WERI-Rb-1 (cell line): ENCODE measurements at regions not wholly inside any gene's neighbourhood (a gene's known extent, or its start where the extent isn't known, plus 50 kb on each side); places are given as distances from the start of the nearest gene placed in this dataset.

Source experiments
- DNase-seq: peaks from one replicate; pipeline ENCODE4 v3.0.0-alpha.2; 2020
- H3K27ac ChIP-seq: fragments of 250-450 bp; sonication (Bioruptor Pico); 2 replicates; pipeline ENCODE4 v1.5.1; 2020; ENCODE audit warnings: mild to moderate bottlenecking, moderate library complexity
- H3K27me3 ChIP-seq: fragments of 250-450 bp; sonication (Bioruptor Pico); 2 replicates; pipeline ENCODE4 v1.5.1; 2021; ENCODE audit warnings: mild to moderate bottlenecking, low read depth, moderate library complexity; ENCODE audit not compliant: insufficient read depth, severe bottlenecking
- H3K36me3 ChIP-seq: fragments of 250-450 bp; sonication (Bioruptor Pico); 2 replicates; pipeline ENCODE4 v1.5.1; 2020; ENCODE audit warnings: mild to moderate bottlenecking, moderate library complexity
- H3K4me3 ChIP-seq: 2 replicates; pipeline ENCODE4 v1.5.1; 2011; ENCODE audit warnings: low read depth, mild to moderate bottlenecking, control low read depth, low read length
- H3K9me3 ChIP-seq: fragments of 250-450 bp; sonication (Bioruptor Pico); 2 replicates; pipeline ENCODE4 v1.5.1; 2021; ENCODE audit warnings: mild to moderate bottlenecking, moderate library complexity; ENCODE audit not compliant: severe bottlenecking
- CTCF ChIP-seq: IDR thresholded peaks from 2 replicates; pipeline ENCODE4 v1.5.1; 2011; ENCODE audit warnings: low read depth, mild to moderate bottlenecking, control low read depth, inconsistent platforms, low read length

DNA sequence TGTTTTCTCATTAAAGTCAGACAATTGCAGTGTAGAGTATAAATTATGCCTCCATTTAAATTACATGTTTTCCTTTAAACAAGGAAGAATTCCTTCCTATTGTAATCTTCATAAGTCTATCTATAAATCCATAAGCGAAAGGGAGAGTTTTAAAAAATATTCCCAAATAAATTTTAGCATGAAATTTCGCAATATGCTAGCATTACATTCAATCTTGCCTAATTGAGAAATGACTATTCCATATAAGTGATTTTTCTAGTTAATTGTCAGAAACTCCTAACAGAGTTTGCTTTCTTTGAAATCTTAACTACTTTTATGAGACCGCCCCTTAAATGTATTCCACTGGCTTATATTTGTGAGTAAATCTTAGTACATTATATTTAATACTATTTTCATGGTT lies 133.1 kb upstream of the CRIM1 start:
- Histone ChIP-seq H3K36me3 (no peaks in the 10 kb centered on the region), H3K9me3 (peaks cover 2% of the 10 kb centered on the region), H3K27me3 (no peaks in the 10 kb centered on the region), H3K27ac (no peak overlapping the region), H3K4me3 (no peak overlapping the region)
- no peak for TF ChIP-seq CTCF
- DNase-seq = no peak

GRCh38 chr2:36214691-36215090 lies 140.9 kb upstream of the CRIM1 start:
- Histone ChIP-seq H3K36me3 (no peaks in the 10 kb centered on the region), H3K9me3 (peaks cover 2% of the 10 kb centered on the region), H3K27me3 (no peaks in the 10 kb centered on the region), H3K4me3 (no peak overlapping the region), H3K27ac (no peak overlapping the region)
- no peak for TF ChIP-seq CTCF
- no peak for DNase-seq

DNA sequence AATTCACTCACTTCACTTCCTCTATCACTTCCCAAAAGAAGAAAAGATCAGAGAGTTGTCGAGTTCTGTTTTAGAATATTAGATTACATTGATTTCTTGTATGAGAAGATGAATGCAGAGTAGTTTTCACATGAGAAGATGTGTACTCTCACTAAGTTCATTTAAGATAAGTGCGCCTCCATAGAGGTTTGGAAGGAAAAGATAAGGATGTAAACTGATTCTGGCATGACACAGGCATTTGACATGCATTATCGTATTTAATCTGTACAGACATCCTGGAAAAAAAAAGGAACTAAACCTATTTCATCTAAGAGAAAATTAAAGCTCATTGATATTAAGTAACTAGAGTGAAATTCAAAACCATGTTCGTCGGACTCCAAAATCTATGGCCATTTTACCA lies 152.2 kb upstream of the CRIM1 start:
- TF ChIP-seq CTCF = no peak
- H3K9me3 ChIP-seq = peaks cover 4% of the 10 kb centered on the region
- H3K27ac ChIP-seq = no peak overlapping the region
- no peak overlapping the region for H3K4me3 ChIP-seq
- no peaks in the 10 kb centered on the region for H3K27me3 ChIP-seq
- H3K36me3 ChIP-seq = no peaks in the 10 kb centered on the region
- no peak for DNase-seq

DNA sequence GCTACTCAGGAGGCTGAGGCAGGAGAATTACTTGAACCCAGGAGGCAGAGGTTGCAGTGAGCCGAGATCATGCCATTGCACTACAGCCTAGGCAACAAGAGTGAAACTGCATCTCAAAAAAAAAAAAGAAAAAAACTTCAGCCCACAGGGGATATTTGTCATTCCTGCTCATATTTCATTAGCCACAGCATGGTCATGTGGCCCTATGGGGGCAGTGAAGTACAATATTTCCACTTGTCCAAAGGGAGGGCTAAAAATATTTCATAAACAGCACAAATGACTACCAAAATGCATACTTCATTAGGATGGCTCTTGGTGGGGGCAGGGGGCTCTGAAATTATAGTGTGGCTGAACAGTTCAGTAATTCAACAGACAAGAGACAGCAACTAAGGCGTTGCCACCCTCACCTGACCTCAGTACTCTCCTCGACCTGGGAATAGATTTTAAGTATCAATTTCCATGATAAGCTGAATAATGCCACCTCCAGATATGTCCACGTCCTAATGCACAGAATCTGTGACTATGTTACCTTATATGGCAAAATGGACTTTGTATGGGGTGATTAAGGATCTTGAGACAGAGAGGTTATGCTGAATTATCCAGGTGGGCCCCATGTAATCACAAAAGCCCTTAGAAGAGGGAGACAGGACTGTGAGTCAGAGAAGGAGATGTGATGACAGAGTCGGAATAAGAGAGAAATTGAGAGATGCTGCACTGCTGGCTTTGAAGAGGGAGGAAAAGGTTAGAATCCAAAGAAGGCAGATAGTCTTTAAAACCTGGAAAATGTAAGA lies 158.2 kb upstream of the CRIM1 start:
- Histone ChIP-seq H3K27ac (no peak overlapping the region), H3K27me3 (no peaks in the 10 kb centered on the region), H3K36me3 (no peaks in the 10 kb centered on the region), H3K9me3 (peaks cover 4% of the 10 kb centered on the region), H3K4me3 (no peak overlapping the region)
- TF ChIP-seq CTCF = no peak
- no peak for DNase-seq

DNA sequence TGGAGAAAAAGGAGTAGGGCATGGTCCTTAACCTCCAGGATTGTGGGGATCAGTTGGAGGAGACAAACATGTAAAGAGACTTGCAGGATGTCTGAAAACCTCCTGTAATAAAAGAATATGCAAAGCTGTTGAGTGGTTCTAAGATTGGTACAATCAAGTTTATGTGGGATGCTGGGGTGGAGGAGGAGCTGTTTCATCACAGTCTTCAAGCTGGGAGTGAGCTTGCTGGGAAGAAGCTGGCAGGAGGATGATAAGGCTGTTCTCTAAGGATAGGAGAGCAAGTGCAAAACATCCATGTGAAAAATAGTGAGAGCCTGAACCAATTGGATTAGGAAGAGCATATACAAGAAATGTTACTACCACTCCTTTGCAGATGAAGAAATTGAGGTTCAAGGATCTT lies 161.9 kb upstream of the CRIM1 start:
- H3K4me3 ChIP-seq = no peak overlapping the region
- no peaks in the 10 kb centered on the region for H3K27me3 ChIP-seq
- H3K27ac ChIP-seq = no peak overlapping the region
- no peaks in the 10 kb centered on the region for H3K36me3 ChIP-seq
- DNase-seq = no peak
- H3K9me3 ChIP-seq = no peaks in the 10 kb centered on the region
- no peak for TF ChIP-seq CTCF

DNA sequence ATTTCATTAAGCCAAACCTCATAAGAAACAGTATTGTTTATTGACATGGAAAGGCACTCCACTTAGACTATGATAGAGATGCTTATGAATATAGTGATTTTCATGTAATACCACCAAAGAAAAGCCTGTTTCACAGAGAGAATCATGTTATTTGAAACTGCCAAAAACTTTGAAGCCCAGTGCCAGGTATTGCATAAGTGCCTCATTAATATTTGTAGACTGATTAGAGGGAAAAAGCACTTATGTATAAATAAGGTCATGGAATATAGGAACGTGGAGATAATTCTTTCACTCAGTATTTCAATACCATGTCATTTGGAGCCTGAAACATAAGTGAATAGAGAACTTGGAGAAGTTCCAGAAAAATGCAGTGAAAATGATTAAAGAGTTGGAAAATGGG lies 162.6 kb upstream of the CRIM1 start:
- no peaks in the 10 kb centered on the region for H3K27me3 ChIP-seq
- H3K27ac ChIP-seq = no peak overlapping the region
- H3K9me3 ChIP-seq = no peaks in the 10 kb centered on the region
- H3K36me3 ChIP-seq = no peaks in the 10 kb centered on the region
- DNase-seq = no peak
- no peak for TF ChIP-seq CTCF
- no peak overlapping the region for H3K4me3 ChIP-seq
